Brain microvascular endothelial cell (primary cell): ENCODE measurements at regions not wholly inside any gene's neighbourhood (a gene's known extent, or its start where the extent isn't known, plus 50 kb on each side); places are given as distances from the start of the nearest gene placed in this dataset.

ENCODE experiments used
- DNase-seq: peaks from one replicate; pipeline ENCODE4 v3.0.0-alpha.2; 2020
- H3K27ac ChIP-seq: fragments of 250-450 bp; sonication (Bioruptor Pico); 2 replicates; pipeline ENCODE4 v1.5.1; 2020; ENCODE audit warnings: mild to moderate bottlenecking, moderate library complexity
- H3K27me3 ChIP-seq: fragments of 250-450 bp; sonication (Bioruptor Pico); replicated peaks from 2 replicates; pipeline ENCODE4 v1.5.1; 2020; ENCODE audit warnings: mild to moderate bottlenecking
- H3K36me3 ChIP-seq: fragments of 250-450 bp; sonication (Bioruptor Pico); replicated peaks from 2 replicates; pipeline ENCODE4 v1.5.1; 2020; ENCODE audit warnings: mild to moderate bottlenecking
- H3K4me3 ChIP-seq: 2 replicates; pipeline ENCODE4 v1.5.1; 2011; ENCODE audit warnings: low read depth, mild to moderate bottlenecking, control low read depth, low read length, moderate library complexity
- in situ Hi-C: cut with HindIII; loops from 2 replicates; pipeline ENCODE4 v1.10.0; 2017; ENCODE audit warnings: low sequenced_read_pairs, low pct_ligation_motif_present
- TF ChIP-seq, protein P1 (sequence below): IDR thresholded peaks from 2 replicates; pipeline ENCODE4 v1.5.1; 2011; ENCODE audit warnings: low read depth, mild to moderate bottlenecking, moderate library complexity, low read length, control low read depth, inconsistent platforms; ENCODE audit errors: missing control alignments

DNA sequence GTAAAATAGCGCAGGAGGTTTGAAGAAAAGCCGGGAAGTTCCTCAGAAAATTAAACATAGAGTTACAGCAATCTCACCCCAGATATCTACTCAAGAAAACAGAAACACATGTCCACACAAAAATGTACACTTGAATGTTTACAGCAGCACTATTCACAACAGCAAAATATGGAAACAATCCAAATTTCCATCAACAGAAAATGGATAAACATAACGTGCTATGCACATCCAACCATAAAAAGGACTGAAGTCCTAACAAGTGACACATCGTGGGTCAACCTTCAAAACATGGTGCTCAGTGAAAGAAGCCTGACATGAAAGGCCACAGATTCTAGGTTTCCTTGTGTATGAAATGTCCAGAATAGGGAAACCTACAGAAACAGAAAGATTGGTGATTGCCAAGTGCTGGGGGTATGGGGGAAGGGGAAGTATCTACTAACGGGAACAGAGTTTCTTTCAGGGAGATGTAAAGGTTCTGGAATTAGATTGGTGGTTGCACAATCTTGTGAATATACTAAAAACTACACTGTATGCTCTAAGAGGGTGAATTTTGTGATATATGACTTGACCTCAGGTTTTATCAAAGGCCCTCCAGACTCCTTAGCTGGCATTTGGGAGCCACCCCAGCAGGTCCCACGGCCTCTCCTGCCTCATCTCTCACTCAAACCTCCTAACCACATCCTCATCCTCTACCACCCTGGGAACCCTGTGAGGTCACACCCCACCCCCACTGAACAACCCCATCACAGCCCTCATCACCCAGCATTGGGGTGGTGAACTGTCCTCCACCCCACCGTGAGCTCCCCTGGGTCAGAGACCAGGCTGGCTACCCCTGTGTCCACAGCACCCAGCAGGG, 69.2 kb upstream of the PRR5 start:
- Histone ChIP-seq H3K27me3 (no peaks in the 10 kb centered on the region), H3K36me3 (no peaks in the 10 kb centered on the region), H3K27ac (no peak overlapping the region), H3K4me3 (no peak overlapping the region)
- no peak for DNase-seq
- TF ChIP-seq, protein P1, sequence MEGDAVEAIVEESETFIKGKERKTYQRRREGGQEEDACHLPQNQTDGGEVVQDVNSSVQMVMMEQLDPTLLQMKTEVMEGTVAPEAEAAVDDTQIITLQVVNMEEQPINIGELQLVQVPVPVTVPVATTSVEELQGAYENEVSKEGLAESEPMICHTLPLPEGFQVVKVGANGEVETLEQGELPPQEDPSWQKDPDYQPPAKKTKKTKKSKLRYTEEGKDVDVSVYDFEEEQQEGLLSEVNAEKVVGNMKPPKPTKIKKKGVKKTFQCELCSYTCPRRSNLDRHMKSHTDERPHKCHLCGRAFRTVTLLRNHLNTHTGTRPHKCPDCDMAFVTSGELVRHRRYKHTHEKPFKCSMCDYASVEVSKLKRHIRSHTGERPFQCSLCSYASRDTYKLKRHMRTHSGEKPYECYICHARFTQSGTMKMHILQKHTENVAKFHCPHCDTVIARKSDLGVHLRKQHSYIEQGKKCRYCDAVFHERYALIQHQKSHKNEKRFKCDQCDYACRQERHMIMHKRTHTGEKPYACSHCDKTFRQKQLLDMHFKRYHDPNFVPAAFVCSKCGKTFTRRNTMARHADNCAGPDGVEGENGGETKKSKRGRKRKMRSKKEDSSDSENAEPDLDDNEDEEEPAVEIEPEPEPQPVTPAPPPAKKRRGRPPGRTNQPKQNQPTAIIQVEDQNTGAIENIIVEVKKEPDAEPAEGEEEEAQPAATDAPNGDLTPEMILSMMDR = no peak
- in situ Hi-C loops = no loop called here

DNA sequence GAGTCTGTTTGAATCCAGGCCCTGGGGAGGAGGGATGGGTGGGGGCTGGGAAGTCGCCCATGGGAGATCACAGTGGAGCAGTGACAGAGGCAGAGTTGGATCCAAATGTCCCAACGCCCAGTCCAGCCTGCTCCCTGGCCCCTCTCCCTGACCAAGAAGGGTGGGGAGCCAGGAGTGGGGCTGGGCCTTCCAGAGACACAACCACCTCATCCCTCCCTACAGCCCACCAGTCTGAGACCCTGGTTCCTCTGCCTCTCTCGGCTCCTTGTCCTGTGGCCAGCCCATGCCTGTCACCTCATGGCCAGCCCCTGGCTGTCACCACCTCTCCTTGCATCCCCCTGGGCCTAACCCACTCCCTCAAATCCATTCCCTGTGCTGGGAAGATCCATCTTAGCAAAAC, 71.2 kb upstream of the PRR5 start:
- in situ Hi-C loops = no loop called here
- no peak for DNase-seq
- TF ChIP-seq, protein P1 = no peak
- no peak overlapping the region for H3K4me3 ChIP-seq
- no peak overlapping the region for H3K27ac ChIP-seq
- H3K27me3 ChIP-seq = no peaks in the 10 kb centered on the region
- H3K36me3 ChIP-seq = no peaks in the 10 kb centered on the region

DNA sequence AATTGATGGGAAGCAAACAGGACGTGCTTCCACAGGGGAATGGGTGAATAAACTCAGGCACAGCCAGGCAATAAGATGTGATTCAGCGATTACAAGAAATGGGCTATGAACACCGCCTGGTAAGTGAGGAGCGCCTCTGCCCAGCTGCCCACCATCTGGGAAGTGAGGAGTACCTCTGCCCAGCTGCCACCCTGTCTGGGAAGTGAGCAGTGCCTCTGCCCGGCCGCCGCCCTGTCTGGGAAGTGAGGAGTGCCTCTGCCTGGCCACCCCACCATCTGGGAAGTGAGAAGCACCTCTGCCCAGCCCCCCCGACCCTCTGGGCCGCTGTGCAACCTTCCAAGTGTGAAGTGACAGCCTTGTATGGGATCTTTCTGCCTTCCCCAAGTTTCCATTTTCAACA, 73.2 kb upstream of the PRR5 start:
- DNase-seq = no peak
- Histone ChIP-seq H3K36me3 (no peaks in the 10 kb centered on the region), H3K27me3 (no peaks in the 10 kb centered on the region), H3K4me3 (no peak overlapping the region), H3K27ac (no peak overlapping the region)
- in situ Hi-C loops = no loop called here
- TF ChIP-seq, protein P1 = no peak

DNA sequence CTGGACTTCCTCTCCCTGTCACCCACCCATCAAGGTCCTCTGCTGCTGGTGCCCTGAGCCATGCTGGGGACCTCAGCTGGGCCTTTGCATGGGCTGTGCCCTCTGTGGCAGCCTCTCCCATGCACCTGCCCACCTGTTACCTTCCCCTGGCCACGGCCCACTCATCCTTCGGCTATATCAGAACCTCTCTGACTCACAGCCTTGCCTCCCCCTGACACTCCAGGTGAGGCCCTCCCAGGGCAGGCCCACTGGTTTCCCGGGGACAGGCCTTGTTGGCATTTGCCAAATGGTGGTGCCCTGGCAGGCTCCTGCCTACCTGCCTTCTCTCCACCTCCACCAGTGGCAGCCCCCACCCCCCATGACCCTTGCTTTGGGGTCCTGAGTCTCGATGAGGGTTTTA, 73.7 kb upstream of the PRR5 start:
- TF ChIP-seq, protein P1 = no peak
- H3K27me3 ChIP-seq = no peaks in the 10 kb centered on the region
- no peak overlapping the region for H3K4me3 ChIP-seq
- no peak overlapping the region for H3K27ac ChIP-seq
- no peak for DNase-seq
- H3K36me3 ChIP-seq = no peaks in the 10 kb centered on the region
- in situ Hi-C loops = no loop called here

DNA sequence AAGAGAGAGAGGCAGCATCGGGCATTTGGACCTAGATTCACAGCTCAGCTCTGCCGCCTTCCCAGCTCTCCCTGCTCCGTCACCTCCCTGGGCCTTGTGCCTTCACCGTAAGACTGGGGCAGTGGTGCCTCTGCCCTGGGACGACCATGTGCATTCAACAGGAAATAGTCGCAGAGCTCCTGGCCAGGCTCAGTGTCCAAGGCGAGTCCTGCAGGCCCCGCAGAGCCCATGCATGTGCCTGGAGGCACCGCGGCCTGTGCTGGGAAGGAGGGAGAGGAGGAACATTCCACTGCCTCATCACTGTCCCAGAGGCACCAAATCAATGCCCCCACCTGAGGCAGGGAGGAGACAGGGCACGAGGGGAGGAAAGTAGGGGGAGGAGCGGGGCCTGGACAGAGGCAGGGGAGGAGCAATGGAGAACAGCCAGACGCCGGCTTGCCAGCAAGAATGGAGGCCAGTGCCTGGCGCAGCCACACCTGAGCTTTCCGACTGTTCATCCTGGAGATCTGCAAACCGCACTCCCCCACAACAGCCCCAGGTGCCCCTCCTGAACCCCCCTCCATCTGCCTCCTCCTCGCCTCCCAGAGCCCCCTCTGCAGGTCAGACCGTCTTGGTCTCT, 74.4 kb upstream of the PRR5 start:
- H3K27me3 ChIP-seq = no peaks in the 10 kb centered on the region
- no peaks in the 10 kb centered on the region for H3K36me3 ChIP-seq
- DNase-seq = no peak
- in situ Hi-C loops = no loop called here
- no peak overlapping the region for H3K27ac ChIP-seq
- H3K4me3 ChIP-seq = no peak overlapping the region
- TF ChIP-seq, protein P1 = no peak
